ENCODE measurements at regions not wholly inside any gene's neighbourhood (a gene's known extent, or its start where the extent isn't known, plus 50 kb on each side); places are given as distances from the start of the nearest gene placed in this dataset.

DNA sequence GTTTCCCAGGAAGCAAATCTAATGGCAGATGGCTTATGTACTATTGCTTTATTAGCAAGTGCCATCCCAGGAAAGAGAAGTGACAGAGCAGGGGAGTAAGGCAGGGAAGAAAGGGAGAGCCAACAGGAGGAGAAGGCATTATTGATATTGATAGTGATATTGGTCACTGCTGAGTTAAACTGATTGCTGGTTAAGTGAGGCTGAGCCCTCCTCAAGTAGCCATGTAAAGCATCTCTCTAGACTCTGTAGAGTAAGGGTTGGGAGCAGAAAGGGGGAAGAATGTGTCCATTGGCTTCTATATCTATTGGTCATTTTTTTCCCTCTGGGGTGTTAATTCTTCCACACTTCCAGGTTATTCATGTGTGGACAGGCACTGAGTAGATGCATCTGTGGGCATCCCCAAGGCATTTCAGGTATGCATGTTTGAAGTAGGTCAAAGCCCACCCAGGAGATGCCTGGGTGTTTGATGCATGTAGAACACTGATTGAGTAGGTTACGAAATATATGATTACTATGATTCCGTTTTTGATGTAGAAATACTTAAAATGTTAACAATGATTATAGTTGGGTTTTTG lies 290.5 kb upstream of the DPYD start:
- FAIRE-seq: peak; percentile 57
- peak; percentile 75 for DNase-seq (ENCODE audit: low spot score)

DNA sequence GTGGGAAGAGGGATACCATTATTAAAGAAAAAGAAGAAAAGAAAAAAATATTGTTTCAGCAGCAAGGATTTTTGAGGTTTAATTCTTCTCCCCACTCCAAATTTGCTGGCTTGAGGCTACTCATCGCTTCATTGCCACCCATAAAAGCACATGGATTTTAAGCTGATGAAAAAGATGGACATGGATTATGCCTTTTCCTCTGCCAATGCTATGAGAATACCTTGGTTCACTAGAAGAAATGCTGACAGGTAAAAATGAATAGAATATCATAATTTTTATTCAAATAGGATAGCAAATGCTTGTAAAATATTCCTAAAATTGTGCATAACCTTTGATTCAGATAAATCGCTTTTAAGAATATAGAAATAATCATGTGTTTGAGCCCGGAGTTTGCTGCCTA lies 289.7 kb upstream of the DPYD start:
- FAIRE-seq: no peak
- DNase-seq (ENCODE audit: low spot score): no peak

DNA sequence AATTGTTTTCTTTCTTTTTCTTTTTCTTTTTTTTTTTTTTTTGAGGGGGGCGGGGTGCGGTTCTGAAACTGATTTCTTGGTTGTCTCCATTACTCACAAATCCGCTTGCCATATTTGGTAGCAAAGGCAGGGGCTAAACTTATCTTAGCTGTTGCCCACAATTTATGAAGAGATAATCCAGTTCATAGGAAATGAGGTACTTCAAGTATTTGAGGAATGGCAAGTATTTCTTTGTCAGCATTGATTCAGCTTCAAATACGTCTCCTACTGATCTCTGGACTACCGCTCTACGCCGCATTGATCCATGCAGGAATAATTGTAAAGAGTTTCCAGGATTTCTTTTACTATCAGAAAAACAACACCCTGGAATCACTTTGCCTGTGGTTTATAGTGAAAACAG lies 289.2 kb upstream of the DPYD start:
- FAIRE-seq (peak; percentile 93), DNase-seq (ENCODE audit: low spot score) (peak; percentile 99)

DNA sequence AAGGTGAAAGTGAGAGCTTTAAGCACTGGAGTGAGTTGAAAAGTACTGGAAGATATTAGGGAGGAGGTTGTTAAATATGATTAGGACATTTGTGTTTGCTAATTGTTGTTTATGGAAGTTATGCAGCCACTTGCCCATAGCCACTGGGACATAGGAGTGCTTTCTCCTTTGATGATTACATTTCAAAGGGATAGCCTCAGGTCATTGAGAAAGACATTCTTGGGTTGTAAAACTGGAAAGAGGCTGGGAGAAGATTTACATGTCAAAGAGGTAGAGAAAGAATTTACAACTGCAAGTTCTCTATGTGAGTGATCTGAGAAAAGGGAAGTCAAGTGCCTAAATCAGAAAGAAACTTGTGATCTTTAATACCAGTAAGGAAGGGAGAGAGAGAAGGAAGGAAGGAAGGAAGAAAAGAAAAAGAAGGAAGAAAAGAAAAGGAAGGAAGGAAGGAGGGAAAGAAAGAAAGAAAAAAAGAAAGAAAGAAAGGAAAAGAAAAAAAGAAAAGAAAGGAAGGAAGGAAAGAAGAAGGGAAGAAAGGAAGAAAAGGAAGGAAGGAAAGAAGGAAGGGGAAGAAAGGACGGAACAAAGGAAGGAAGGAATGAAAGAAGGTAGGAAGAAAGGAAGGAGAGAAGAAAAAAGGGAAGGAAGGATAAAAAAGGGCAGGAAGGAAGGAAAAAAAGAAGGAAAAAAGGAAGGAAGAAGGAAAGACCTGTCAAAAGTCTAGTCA lies 284.6 kb upstream of the DPYD start:
- FAIRE-seq (no peak), DNase-seq (ENCODE audit: low spot score) (no peak)

DNA sequence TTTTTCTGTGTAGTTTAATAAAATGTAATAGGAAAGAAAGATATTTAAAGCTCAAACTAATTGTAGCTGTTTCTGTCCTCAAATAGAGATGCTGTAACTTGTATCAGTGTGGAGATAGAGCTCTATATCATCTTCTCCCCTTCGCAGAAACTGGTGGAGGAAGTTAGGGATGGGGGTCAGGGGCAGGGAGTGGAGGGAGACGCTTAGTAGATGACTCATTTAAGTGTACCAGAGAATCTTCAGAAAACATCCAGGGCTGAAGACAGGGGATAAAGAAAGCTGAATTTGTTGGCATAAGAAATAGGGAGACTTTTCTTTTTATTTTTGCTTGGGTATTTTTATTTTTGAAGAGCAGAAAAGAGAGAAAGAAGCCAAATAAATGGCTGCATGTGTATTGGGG lies 282.6 kb upstream of the DPYD start:
- no peak for FAIRE-seq

DNA sequence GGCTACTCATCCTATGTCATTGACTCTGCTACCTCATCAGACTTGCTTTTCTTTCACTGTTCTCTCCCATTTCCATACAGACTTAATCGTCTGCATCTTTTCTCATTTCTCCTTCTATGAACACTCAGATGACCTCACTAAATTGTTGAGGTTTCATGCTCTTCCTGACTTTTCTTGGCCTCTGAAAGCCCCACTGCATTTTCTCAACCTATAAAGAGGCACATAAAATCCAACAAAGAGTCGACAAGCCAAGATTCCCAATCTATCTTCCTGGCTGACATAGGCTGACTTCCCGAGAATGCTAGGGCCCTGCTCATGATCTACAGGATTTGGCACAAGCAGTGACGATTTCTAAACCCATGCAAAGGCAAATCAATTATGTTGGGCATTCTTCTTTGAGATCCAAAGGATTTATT lies 280.8 kb upstream of the DPYD start:
- FAIRE-seq (no peak), DNase-seq (ENCODE audit: low spot score) (no peak)

More for the DNA sequence above, 282.6 kb upstream of the DPYD start:
- no peak for DNase-seq (ENCODE audit: low spot score)

DNA sequence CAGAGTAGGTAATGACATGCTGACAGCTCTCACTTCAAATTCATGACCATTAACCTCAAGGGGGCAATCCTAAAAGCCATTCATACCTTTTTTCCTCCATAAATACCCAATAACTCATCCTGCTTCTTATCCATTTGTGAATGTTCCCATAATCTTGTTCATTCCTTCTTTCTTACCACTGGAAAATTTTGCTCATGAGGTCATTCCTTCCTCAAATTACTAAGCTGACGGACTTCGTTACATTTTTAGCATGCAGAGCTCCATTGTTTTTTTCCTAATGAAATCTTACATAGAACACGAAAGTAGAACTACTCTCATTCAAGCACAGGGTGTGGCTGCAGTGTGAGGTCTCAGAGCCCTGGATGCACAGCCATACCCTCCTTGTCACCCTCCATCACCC lies 276.5 kb upstream of the DPYD start:
- DNase-seq (ENCODE audit: low spot score) (no peak), FAIRE-seq (no peak)

DNA sequence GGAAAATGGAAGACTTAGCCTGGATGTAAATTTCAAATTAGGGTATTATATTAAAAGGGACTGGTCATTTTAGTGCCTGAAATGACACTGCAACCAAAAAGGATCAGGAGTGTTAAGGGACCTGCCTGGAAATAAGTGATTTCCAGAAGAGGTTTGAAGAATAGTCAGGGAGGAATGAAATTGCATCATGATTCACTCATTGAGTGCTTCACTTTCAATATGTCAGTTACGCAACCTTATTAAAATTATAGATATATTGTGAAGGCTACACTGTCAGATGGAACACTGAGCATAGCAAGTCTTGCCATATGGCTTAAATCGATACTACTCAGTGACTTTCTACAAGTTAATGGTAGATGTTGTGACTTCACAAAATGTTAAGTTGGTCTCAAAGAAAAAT lies 275.2 kb upstream of the DPYD start:
- FAIRE-seq (no peak), DNase-seq (ENCODE audit: low spot score) (no peak)

DNA sequence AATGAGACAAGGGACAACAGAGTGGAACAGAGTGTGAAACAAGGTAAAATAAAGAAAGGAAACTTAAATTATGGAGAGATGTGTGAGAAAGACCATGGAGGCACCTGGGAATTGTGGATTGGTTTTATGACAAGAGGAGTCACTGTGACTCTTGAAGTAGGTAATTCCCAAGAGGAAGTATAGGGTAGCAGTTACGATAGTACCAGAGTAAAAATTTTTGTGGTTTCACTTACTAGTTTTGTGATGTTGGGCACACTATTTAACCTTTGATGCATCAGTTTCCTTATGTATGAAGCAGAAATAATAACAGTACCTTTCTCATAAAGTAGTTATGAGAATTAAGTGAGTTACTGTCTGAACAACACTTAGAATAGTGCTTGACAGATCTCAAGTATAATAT lies 267.9 kb upstream of the DPYD start:
- no peak for FAIRE-seq
- DNase-seq (ENCODE audit: low spot score): no peak

DNA sequence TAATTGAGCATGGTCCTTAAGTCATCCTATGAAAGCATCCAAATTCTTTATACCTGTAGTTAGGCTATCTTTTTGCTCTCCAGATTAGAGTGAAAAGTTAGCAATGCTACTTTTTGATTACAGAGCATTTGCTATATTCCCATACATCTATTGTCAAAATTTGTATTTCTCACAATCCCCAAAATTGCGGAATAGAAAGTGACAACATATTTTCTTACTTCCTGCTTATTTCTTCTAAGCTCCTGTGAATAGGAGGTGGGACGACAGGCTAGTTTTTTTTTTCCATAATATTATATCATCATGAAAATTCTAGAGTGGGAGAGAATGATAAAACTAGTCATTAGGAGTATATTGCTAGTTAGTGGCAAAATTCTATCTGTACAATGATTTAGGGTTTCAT lies 264.0 kb upstream of the DPYD start:
- DNase-seq (ENCODE audit: low spot score) (no peak), FAIRE-seq (no peak)

DNA sequence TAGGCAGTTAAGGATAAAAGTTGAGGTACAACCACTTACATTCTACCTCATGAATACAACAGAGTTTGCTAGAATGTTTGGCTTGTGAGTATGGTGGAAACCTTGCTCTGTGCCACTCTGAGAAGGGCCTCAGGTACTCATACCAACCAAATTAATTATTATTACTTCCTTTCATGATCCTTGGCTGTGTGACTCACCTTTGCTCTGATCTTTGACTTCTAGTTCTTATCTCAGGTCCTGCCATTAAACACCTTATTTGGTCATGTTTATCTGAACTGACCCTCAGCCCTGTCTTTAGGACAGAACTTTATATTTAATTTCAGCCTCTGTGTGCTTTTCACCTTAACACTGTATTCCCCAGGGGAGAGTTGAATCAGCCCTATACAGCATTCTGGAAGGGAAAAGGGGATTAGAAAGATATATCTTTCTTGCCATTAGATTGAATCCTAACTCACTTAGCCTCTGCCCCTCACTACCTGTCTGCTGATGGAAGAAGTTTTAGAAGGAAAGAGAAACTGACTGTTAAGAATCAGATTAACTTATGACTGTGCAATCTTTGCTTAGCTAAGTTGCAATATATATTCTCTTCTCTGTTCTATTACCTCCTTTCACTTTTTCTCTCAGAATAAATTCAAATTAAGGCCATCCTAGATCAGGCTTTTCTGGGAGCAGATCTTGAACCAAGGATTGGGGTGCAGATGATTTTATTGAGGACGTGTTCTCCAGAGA lies 260.4 kb upstream of the DPYD start:
- FAIRE-seq (no peak), DNase-seq (ENCODE audit: low spot score) (peak; percentile 33)

DNA sequence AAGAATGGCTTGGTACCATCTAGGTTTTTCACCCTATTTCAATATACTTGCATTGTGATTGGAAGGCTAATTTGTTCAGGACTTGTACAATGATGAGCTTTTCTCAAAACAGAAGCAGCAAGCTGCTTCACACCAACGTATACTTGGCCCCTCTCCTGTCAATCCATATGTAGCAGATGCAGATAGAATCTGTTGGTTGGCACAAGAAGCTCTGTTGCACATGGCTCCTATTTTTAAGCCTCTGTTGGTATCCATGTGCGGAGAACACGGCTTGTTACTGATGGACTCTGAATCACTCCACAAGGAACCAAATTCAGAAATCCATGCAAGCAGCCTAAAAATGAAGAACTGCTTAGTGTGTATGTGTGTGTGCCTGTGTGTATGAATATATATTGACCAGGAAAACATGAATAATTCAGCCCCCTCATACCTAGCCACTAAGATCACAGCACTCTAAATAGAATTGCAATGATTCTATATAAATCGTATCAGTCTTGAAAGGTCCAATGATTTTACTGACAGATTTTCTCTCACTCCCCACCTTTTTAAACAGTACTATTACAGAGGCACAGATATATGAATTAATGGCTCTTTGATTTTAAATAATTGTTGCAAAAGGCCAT lies 258.4 kb upstream of the DPYD start:
- FAIRE-seq: no peak
- DNase-seq (ENCODE audit: low spot score): no peak

DNA sequence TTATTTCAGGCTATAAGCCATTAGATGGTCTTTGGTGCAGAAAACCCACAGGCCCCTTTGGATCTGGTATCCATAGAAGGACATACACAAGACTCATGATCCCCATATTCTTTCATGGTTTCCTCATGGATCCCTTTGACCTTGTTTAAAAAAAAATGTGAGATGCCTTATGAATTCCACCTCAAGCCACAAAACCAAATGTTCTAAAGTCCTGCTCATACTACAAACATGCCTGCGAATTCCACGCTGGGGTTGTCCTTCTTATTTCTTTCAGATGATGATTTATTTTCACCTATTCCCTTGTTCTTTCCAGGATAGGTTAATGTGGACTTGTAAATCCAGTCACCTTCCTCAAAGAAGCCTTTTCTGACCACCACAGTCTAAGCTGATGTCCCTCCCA lies 256.9 kb upstream of the DPYD start:
- DNase-seq (ENCODE audit: low spot score) (no peak), FAIRE-seq (no peak)

DNA sequence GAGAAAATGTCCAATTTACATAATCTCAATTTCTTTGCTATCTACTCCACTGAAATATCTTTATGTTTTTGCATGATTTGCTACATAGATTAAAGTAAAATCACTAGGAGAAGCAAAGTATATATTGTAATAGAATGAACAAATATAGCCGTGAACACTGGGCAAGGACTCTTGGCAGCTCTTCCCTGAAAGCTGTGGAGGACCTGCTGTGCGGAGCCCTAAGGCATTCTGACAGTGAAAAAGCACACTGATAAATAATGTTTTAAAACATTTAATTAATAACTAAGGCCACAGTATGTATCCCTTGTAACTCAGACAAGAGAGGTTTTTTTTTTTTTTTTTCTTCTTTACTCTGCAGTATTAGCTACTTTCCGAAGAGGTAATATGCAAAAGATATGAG lies 256.1 kb upstream of the DPYD start:
- FAIRE-seq (no peak), DNase-seq (ENCODE audit: low spot score) (no peak)

DNA sequence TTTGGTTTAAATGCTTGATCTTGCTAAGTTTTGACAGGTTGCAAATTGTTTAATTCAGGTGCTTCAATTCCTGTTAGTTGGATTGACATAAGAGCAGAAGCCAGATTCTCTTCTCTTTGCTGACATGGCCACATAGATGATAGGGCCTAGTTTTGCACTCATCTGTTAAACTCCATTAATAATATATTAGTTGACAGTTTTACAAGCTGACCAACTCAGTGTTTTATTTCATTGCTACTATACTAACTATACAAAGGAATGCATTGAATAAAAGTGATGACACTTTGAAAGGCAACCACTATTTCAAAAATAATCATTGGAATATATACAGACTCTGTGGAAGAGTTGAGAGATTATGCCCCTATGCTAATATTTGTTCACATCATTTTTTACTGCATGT lies 255.6 kb upstream of the DPYD start:
- DNase-seq (ENCODE audit: low spot score) (no peak), FAIRE-seq (no peak)

DNA sequence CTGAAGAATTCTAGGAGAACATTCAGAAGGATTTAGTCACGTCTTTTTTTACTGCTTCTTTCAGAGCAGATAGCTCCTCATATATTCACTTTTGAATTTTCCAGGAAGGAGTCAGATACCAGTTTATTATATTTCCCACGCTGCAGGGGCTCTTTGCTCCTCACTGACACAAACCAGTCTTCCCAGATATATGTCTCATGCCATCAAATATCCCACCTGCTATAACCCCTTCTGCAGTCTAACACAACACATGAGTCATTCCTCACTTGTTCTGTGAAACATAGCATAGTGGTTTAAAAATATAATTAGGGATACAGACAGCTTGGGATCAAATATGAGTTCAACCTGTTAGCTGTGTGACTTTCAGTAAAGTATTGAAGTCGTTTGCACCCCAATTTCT lies 251.7 kb upstream of the DPYD start:
- FAIRE-seq (no peak), DNase-seq (ENCODE audit: low spot score) (no peak)

DNA sequence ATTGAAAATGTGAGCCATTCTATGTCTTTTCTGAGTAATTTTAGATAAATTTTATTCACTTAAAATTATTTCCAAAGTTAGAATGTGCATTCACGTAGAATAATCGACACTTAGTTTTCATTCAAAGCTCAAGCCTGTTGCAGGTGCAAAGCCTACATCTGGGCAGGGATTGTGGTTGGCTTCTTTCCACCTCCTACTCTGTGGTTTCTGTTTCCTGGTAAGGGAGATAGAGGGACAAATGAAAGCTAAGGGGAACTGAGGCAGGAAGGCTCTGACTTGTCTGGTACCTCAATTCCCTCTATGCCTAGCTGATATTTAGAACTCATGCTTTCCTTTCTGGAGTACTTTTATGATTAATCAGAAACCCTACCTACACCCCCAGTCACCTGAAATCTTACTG lies 251.2 kb upstream of the DPYD start:
- DNase-seq (ENCODE audit: low spot score) (no peak), FAIRE-seq (no peak)

DNA sequence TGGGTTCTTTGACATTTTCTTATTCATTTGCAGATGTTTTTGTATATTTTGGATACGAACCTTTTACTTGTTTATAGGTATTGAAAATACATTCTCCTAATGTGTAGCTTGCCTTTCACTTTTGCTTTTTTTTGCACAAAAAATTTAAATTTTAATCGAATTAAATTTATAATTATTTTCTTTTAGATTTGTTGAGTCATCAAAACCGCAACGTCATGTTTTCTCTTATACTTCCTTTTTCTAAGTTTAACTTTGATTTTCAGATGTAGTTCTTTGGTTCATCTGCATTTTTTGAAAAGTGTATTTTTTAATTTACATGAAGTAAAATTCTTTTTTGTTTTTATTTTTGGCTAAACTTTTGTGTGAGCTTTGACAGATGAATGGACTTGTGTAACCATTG lies 243.7 kb upstream of the DPYD start:
- DNase-seq (ENCODE audit: low spot score) (no peak), FAIRE-seq (peak; percentile 10)

DNA sequence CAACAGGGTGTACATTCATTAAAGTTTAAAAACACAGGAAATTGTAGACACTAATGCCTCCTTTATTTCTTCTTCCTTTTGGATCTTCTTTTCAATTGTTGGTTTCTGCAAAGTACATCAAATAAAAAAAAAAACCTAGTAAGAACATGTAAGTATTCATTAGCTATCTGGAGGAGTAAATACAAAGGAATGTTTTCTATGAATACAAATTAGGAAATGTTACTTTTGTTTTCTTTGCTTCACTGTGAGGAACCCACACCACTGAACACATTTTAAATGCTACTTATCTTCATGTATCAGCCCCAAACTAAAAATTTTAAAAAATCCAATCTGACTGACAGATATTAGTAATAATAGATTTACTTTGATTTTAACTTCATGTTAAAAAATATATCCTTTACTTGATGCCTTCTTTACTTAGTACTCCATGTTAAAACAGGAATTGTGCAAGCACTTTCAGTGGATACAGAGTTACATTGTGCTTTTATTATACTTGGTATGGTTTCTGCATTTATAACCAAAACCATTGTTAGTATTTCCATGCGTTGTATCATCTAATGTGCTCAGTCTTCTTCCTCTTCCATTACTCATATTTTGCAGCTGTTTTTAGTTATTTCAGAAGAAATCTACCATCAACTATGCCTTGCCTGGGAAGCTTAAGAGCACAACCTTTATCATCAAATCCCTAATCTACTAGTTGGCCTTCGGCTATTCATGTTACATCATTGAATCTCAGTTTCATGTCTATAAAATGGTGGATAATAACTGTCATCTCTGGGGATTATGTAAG lies 236.9 kb upstream of the DPYD start:
- no peak for DNase-seq (ENCODE audit: low spot score)
- no peak for FAIRE-seq

DNA sequence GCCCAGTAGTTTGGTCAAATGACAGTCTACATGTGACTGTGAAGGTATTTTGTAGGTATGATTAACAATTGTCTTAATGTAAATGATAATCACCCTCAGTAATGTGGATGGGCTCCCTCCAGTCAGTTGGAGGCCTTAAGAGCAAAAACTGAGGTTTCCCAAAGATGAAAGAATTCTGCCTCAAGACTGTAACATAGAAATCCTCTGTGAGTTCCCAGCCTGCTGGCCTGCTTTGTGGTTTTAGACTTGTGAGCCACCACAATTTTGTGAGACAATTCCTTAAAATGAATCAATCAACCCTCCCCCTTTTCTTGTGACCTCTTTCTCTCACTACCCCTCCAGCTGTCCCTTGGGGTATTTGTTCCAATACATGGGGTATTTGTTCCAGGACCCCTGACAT lies 226.4 kb upstream of the DPYD start:
- FAIRE-seq (no peak), DNase-seq (ENCODE audit: low spot score) (no peak)

DNA sequence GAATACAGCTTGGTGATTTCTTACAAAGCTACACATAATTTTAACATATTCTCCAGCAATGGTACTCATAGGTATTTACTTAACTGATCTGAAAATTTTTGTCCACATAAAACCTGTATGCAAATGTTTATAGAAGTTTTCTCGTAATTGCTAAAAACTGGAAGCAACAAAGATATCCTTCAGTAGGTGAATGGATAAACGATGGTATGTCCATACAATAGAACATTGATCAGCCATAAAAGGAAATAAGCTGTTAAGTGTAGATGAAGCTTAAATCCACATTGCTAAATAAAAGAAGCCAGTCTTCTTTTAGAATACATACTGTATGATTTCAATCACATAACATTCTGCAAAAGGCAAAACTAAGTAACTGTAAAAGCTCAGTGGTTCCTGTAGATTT lies 224.8 kb upstream of the DPYD start:
- FAIRE-seq (no peak), DNase-seq (ENCODE audit: low spot score) (no peak)

DNA sequence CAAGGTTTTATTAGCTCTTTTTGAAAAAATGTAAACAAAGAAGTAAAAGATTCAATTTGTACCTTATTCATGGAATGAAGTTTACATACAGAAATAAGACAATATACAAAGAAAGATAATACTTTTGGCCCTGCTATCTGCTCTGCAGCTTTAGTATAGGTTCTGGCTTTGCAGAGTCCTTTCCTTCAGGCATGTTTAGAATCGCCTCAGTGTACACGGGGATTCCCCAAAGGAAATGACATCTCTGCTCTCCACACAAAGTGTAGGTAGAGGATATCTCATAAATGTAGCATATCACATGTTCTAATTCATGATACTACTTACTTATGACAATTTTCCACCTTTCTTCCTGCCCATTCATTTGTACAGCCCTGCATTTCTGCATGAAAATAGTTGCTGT lies 222.6 kb upstream of the DPYD start:
- FAIRE-seq (no peak), DNase-seq (ENCODE audit: low spot score) (no peak)
